ENCODE measurements at regions not wholly inside any gene's neighbourhood (a gene's known extent, or its start where the extent isn't known, plus 50 kb on each side); places are given as distances from the start of the nearest gene placed in this dataset.
"Not testable (repeated sequence)": the region's sequence is repeated elsewhere in the genome, so short reads cannot be mapped to it uniquely, and the experiment has no call there.

DNA sequence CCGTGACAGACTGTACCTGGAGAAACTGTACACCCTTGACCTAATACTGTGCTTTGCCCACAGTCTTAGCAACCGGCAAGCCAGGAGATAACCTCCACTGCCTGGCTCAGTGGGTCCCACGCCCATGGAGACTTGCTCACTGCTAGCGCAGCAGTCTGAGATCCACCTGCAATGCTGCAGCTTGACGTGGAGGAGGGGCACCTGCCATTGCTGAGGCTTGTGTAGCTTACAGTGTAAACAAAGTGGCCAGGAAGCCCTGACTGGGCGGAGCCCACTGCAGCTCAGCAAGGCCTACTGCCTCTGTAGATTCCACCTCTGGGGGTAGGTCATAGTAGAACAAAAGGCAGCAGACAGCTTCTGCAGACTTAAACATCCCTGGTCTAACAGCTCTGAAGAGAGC lies 189.3 kb downstream of the EDEM1 start:
- WGBS, 2 donors = 46 to 53% methylated on average over 2 to 6 of the region's 6 CpGs
- Histone ChIP-seq H3K36me3 (no peaks in the 10 kb centered on the region), H3K27ac (no peak overlapping the region), H3K4me3 (replicated peaks in 1 of 3) (no peak overlapping the region), H3K4me1 (no peaks in the 10 kb centered on the region), H3K9me3 (no peaks in the 10 kb centered on the region), H3K27me3 (no peaks in the 10 kb centered on the region)
- intact Hi-C loops (cut with DNase I) = no loop called here
- TF ChIP-seq POLR2A (IDR thresholded peaks at IDR 0.05) (no peak), CTCF (IDR thresholded peaks at IDR 0.05) (no peak)
- no peak for DNase-seq

DNA sequence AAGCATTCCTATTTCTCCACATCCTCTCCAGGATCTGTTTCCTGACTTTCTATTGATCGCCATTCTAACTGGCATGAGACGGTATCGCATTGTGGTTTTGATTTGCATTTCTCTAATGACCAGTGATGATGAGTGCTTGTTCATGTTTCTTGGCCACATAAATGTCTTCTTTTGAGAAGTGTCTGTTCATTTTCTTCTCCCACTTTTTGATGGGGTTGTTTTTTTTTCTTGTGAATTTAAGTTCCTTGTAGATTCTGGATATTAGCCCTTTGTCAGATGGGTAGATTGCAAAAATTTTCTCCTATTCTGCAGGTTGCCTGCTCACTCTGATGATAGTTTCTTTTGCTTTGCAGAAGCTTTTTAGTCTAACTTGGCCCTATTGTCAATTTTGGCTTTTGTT lies 191.8 kb downstream of the EDEM1 start:
- H3K27me3 ChIP-seq; DNase-seq; H3K9me3 ChIP-seq; H3K4me1 ChIP-seq; H3K27ac ChIP-seq; H3K36me3 ChIP-seq; intact Hi-C loops (cut with DNase I); H3K4me3 ChIP-seq (replicated peaks in 1 of 3): not testable (repeated sequence)
- 97 to 98% methylated on average over 3 of the region's 3 CpGs for WGBS, 2 donors

DNA sequence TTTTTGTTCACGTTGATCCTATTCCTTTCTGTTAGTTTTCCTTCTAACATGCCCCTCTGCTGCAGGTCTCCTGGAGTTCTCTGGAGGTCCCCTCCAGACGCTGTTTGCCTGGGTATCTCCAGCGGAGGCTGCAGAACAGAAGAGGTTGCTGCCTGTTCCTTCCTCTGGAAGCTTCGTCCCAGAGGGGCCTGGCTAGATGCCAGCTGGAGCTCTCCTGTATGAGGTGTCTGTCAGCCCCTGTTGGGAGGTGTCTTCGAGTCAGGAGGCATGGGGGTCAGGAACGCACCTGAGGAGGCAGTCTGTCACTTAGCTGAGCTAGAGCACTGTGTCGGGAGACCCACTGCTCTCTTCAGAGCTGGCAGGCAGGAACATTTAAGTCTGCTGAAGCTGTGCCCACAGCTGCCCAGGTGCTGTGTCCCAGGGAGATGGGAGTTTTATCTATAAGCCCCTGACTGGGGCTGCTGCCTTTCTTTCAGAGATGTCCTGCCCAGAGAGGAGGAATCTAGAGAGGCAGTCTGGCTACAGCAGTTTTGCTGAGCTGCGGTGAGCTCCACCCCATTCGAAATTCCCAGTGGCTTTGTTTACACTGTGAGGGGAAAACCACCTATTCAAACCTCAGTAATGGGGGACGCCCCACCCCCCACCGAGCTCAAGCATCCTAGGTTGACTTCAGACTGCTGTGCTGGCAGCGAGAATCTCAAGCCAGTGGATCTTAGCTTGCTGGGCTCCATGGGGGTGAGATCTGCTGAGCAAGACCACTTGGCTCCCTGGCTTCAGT lies 196.2 kb downstream of the EDEM1 start:
- H3K27ac ChIP-seq; H3K36me3 ChIP-seq; intact Hi-C loops (cut with DNase I); H3K4me1 ChIP-seq; DNase-seq; H3K9me3 ChIP-seq; H3K27me3 ChIP-seq; H3K4me3 ChIP-seq (replicated peaks in 1 of 3): not testable (repeated sequence)
- whole genome bisulfite sequencing, 2 donors = 77 to 86% methylated on average over 8 to 10 of the region's 12 CpGs

DNA sequence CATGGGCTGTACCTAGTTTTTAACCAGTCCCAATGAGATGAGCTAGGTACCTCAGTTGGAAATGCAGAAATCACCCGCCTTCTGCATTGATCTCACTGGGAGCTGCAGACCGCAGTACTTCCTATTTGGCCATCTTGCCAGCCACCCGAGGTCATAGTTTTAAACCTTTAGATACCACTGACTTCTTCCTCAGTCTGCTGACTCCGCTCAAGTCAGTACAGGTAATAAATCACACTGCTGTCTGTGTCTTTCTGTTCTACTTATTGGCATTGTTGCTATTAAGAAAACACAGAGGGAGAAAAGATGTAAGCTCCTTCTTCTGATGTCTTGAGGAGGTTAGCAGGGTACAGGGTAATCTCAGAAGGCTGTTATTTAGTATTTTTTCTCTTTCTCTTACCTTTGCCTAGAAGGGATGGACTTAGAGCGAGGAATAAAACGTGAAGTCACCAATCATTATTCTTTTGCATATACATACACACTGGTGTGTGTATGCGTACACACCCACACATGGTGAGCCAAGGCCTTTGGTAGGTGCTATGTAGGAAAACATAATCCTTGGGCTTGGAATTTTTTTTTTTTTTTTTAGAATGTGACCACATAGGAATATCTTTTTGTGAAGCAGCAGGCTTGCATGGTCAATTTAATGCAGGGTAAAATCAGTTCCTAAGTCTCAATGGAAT lies 197.2 kb downstream of the EDEM1 start:
- no peak overlapping the region for H3K27ac ChIP-seq
- 91 to 96% methylated on average over 7 of the region's 7 CpGs for WGBS, 2 donors
- H3K4me1 ChIP-seq = no peaks in the 10 kb centered on the region
- intact Hi-C loops (cut with DNase I) = no loop called here
- no peaks in the 10 kb centered on the region for H3K27me3 ChIP-seq
- no peak for DNase-seq
- no peak overlapping the region for H3K4me3 ChIP-seq (replicated peaks in 1 of 3)
- TF ChIP-seq CTCF (IDR thresholded peaks at IDR 0.05) (no peak), POLR2A (IDR thresholded peaks at IDR 0.05) (no peak)
- no peaks in the 10 kb centered on the region for H3K9me3 ChIP-seq
- H3K36me3 ChIP-seq = no peaks in the 10 kb centered on the region

GRCh38 chr3:5388091-5388490 lies 200.6 kb downstream of the EDEM1 start:
- H3K4me1 ChIP-seq = no peaks in the 10 kb centered on the region
- TF ChIP-seq CTCF (IDR thresholded peaks at IDR 0.05) = no peak
- no peak for TF ChIP-seq POLR2A (IDR thresholded peaks at IDR 0.05)
- H3K4me3 ChIP-seq (replicated peaks in 1 of 3) = no peak overlapping the region
- H3K27ac ChIP-seq = no peak overlapping the region
- H3K9me3 ChIP-seq = no peaks in the 10 kb centered on the region
- no peaks in the 10 kb centered on the region for H3K27me3 ChIP-seq
- no peaks in the 10 kb centered on the region for H3K36me3 ChIP-seq
- WGBS, 2 donors = 74 to 83% methylated on average over 1 of the region's 1 CpG
- DNase-seq = no peak
- intact Hi-C loops (cut with DNase I) = no loop called here

GRCh38 chr3:5389057-5389456 lies 201.6 kb downstream of the EDEM1 start:
- Histone ChIP-seq H3K9me3 (no peaks in the 10 kb centered on the region), H3K4me1 (no peaks in the 10 kb centered on the region), H3K27ac (no peak overlapping the region), H3K36me3 (no peaks in the 10 kb centered on the region), H3K4me3 (replicated peaks in 1 of 3) (no peak overlapping the region), H3K27me3 (no peaks in the 10 kb centered on the region)
- DNase-seq = no peak
- no peak for TF ChIP-seq CTCF (IDR thresholded peaks at IDR 0.05)
- TF ChIP-seq POLR2A (IDR thresholded peaks at IDR 0.05) = no peak
- 76 to 92% methylated on average over 4 of the region's 4 CpGs for WGBS, 2 donors
- intact Hi-C loops (cut with DNase I) = no loop called here
